HepG2 (cell line): ENCODE measurements at regions not wholly inside any gene's neighbourhood (a gene's known extent, or its start where the extent isn't known, plus 50 kb on each side); places are given as distances from the start of the nearest gene placed in this dataset.

Experiments
- ATAC-seq: fragments of 200-7000 bp; cut with Tn5 transposase; 3 replicates; pipeline ENCODE4 v1.9.1; 2020; ENCODE audit warnings: mild to moderate bottlenecking, moderate library complexity
- BruUV-seq: library from RNA; stranded (reverse); fragments of 400-500 nt; replicated peaks from 2 replicates; lab custom pipeline; 2021; lab: Mats Ljungman, UMichigan
- CTCF ChIA-PET: fragments of 300-600 bp; formaldehyde crosslinking; extraction: SDS; loops from one replicate; lab custom pipeline; 2021; ENCODE audit warnings: low total read pairs, inconsistent platforms, low intra/inter-chr PET ratio; lab: Yijun Ruan, JAX
- POLR2A ChIA-PET: fragments of 350-600 bp; sonication (Branson Sonifier 250); formaldehyde crosslinking; loops from one replicate; lab custom pipeline; 2020; ENCODE audit warnings: antibody characterized with exemption, inconsistent platforms; lab: Yijun Ruan, JAX
- DNase-seq: peaks from one replicate; pipeline ENCODE4 v3.0.0-alpha.2; 2015; ENCODE audit warnings: low spot score
- FAIRE-seq: peaks from 3 replicates; lab custom pipeline; 2011; peaks lifted over from hg19 to GRCh38; lab: Jason Lieb, UNC
- H2AFZ ChIP-seq: one replicate; pipeline ENCODE4 v1.6.1; 2011; ENCODE audit warnings: low read length, inconsistent platforms
- H3K27ac ChIP-seq: fragments of 300-600 bp; 3 replicates; pipeline ENCODE4 v1.8.0; 2011; ENCODE audit warnings: mixed run types, mild to moderate bottlenecking, mixed read lengths, low read length, inconsistent platforms; ENCODE audit not compliant: insufficient read depth; ENCODE audit errors: extremely low read length
- H3K27me3 ChIP-seq, 2 experiments: fragments of 200-600 bp in 1 of 2; 2 replicates in 1 of 2; 3 replicates in 1 of 2; pipeline versions ENCODE4 v1.6.0 to v1.8.0; 2011; ENCODE audit warnings: low read length in 2 of 2, mild to moderate bottlenecking in 2 of 2, moderate library complexity in 2 of 2, inconsistent platforms in 1 of 2; ENCODE audit not compliant: insufficient read depth in 2 of 2, control insufficient read depth in 1 of 2
- H3K36me3 ChIP-seq, 2 experiments: fragments of 200-600 bp in 1 of 2; replicated peaks in 1 of 2; 2 replicates in 1 of 2; 3 replicates in 1 of 2; pipeline versions ENCODE4 v1.5.1 to v1.8.0; 2011; ENCODE audit warnings: low read length in 2 of 2, inconsistent platforms in 1 of 2; ENCODE audit not compliant: insufficient read depth in 2 of 2, control insufficient read depth in 1 of 2
- H3K4me1 ChIP-seq: 2 replicates; pipeline ENCODE4 v1.5.1; 2012; ENCODE audit warnings: low read length, inconsistent platforms; ENCODE audit not compliant: insufficient read depth
- H3K4me2 ChIP-seq: 2 replicates; pipeline ENCODE4 v1.6.0; 2011; ENCODE audit warnings: low read depth, low read length, inconsistent platforms
- H3K4me3 ChIP-seq, 3 experiments: fragments of 200-600 bp in 1 of 3; sonication (generic), shearing (Covaris generic) in 1 of 3; replicated peaks in 1 of 3; 2 replicates each; pipeline ENCODE4 v1.5.1; 2011 to 2016; ENCODE audit warnings: low read length in 3 of 3, inconsistent platforms in 2 of 3, low read depth in 2 of 3, mild to moderate bottlenecking in 2 of 3, control low read depth in 1 of 3, mixed read lengths in 1 of 3; ENCODE audit not compliant: insufficient read depth in 1 of 3
- H3K79me2 ChIP-seq: one replicate; pipeline ENCODE4 v1.6.1; 2011; ENCODE audit warnings: low read length, inconsistent platforms; ENCODE audit not compliant: insufficient read depth
- H3K9ac ChIP-seq: 2 replicates; pipeline ENCODE4 v1.6.0; 2011; ENCODE audit warnings: mild to moderate bottlenecking, low read depth, low read length, inconsistent platforms; ENCODE audit not compliant: insufficient read depth
- H3K9me3 ChIP-seq: 2 replicates; pipeline ENCODE4 v1.5.1; 2012; ENCODE audit warnings: mild to moderate bottlenecking, low read length
- H4K20me1 ChIP-seq: 2 replicates; pipeline ENCODE4 v1.6.0; 2011; ENCODE audit warnings: inconsistent platforms, mild to moderate bottlenecking, low read length, moderate library complexity; ENCODE audit not compliant: insufficient read depth
- TCF12 ChIP-seq, 2 experiments: fragments of 450-650 bp in 1 of 2; sonication (generic) in 1 of 2; formaldehyde crosslinking in 1 of 2; IDR thresholded peaks; 2 replicates each; pipeline versions ENCODE4 v1.6.1 to v1.8.0; 2017 to 2022; ENCODE audit warnings: antibody characterized with exemption in 1 of 2, mild to moderate bottlenecking in 1 of 2, missing genetic modification reagents in 1 of 2, moderate library complexity in 1 of 2
- TEF ChIP-seq: sonication (generic); formaldehyde crosslinking; IDR thresholded peaks from 2 replicates; pipeline ENCODE4 v1.5.0; 2020; ENCODE audit warnings: missing genetic modification reagents
- ZNF644 ChIP-seq: IDR thresholded peaks from 2 replicates; pipeline ENCODE4 v1.6.1; 2016; ENCODE audit warnings: low read depth
- ZNF788 ChIP-seq: sonication (generic); formaldehyde crosslinking; IDR thresholded peaks from 2 replicates; pipeline ENCODE4 v1.5.0; 2020; ENCODE audit warnings: mild to moderate bottlenecking, missing genetic modification reagents, borderline replicate concordance
- WGBS: methylation state at CpG from one replicate; pipeline ENCODE4 v1.1.6; 2017; ENCODE audit warnings: low lambda C conversion rate; 5-methylcytosine and 5-hydroxymethylcytosine counted together
- in situ Hi-C: cut with HindIII; loops from 2 replicates; pipeline ENCODE4 v1.10.0; 2017; ENCODE audit warnings: low pct_unique_long_range_greater_than_20kb; ENCODE audit not compliant: extremely low pct_ligation_motif_present
- intact Hi-C: fragments of 100-400 bp; cut with micrococcal nuclease; formaldehyde crosslinking; loops from one replicate; pipeline ENCODE4 v1.10.0; 2022; ENCODE audit not compliant: unreplicated experiment
- TF ChIP-seq, protein P1 (sequence below): sonication (generic); formaldehyde crosslinking; IDR thresholded peaks from 2 replicates; pipeline ENCODE4 v1.9.0; 2022; ENCODE audit warnings: low read depth, missing genetic modification reagents
- TF ChIP-seq, protein P2 (sequence below): sonication (generic); formaldehyde crosslinking; IDR thresholded peaks from 2 replicates; pipeline ENCODE4 v1.5.0; 2020; ENCODE audit warnings: missing genetic modification reagents

GRCh38 chr1:244241438-244241837, 190.4 kb downstream of the ZBTB18 start:
- Histone ChIP-seq H3K36me3 (no peaks in the 10 kb centered on the region), H3K9ac (no peak overlapping the region), H3K27me3 (no peaks in the 10 kb centered on the region; a peak in 1 of 5 replicates), H4K20me1 (no peaks in the 10 kb centered on the region), H2AFZ (no peak overlapping the region), H3K4me2 (no peak overlapping the region), H3K27ac (no peak overlapping the region), H3K9me3 (no peaks in the 10 kb centered on the region), H3K79me2 (no peaks in the 10 kb centered on the region), H3K4me3 (no peak overlapping the region), H3K4me1 (peaks cover 7% of the 10 kb centered on the region; the same call in 1 of the 2 replicates)
- in situ Hi-C loops: no loop called here
- POLR2A ChIA-PET: no interaction called here
- ATAC-seq (no peak), DNase-seq (no peak), FAIRE-seq (no peak)
- 72% methylated on average over 4 of the region's 4 CpGs for WGBS
- TF ChIP-seq ZNF788 (CRISPR knock-in tag) (no peak), TCF12 (IDR thresholded peaks at IDR 0.05) (no peak), TCF12 (CRISPR knock-in tag; IDR thresholded peaks at IDR 0.05) (no peak), ZNF644 (CRISPR knock-in tag) (no peak), TEF (no peak)
- TF ChIP-seq, protein P1, sequence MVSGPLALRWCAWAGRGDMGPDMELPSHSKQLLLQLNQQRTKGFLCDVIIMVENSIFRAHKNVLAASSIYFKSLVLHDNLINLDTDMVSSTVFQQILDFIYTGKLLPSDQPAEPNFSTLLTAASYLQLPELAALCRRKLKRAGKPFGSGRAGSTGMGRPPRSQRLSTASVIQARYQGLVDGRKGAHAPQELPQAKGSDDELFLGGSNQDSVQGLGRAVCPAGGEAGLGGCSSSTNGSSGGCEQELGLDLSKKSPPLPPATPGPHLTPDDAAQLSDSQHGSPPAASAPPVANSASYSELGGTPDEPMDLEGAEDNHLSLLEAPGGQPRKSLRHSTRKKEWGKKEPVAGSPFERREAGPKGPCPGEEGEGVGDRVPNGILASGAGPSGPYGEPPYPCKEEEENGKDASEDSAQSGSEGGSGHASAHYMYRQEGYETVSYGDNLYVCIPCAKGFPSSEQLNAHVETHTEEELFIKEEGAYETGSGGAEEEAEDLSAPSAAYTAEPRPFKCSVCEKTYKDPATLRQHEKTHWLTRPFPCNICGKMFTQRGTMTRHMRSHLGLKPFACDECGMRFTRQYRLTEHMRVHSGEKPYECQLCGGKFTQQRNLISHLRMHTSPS (CRISPR knock-in tag): no peak
- TF ChIP-seq, protein P2, sequence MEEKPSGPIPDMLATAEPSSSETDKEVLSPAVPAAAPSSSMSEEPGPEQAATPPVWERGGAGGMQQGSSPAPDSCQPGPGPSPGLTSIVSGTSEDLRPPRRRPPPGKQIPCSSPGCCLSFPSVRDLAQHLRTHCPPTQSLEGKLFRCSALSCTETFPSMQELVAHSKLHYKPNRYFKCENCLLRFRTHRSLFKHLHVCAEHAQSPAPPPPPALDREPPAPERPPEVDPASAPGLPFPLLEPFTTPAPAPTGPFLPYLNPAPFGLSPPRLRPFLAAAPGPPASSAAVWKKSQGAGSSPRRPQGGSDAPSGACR (CRISPR knock-in tag): no peak
- intact Hi-C loops: no loop called here
- CTCF ChIA-PET: no interaction called here
- BruUV-seq: no TSS peak
